Stimulated activated CD4-positive, alpha-beta T cell treated with anti-CD3 and anti-CD28 coated beads, Interleukin-12 subunit alpha, Interleukin-12 subunit beta, amount 100 ng/mL, for 24 hours (primary cell): ENCODE measurements at regions not wholly inside any gene's neighbourhood (a gene's known extent, or its start where the extent isn't known, plus 50 kb on each side); places are given as distances from the start of the nearest gene placed in this dataset.
"Not testable (repeated sequence)": the region's sequence is repeated elsewhere in the genome, so short reads cannot be mapped to it uniquely, and the experiment has no call there.

Experiments used
- DNase-seq, 2 experiments: peaks; one replicate each; pipeline ENCODE4 v3.0.0-alpha.2; 2020; ENCODE audit warnings: low read depth in 2 of 2

GRCh38 chr6:134784336-134784735 lies 165.6 kb downstream of the ALDH8A1 start:
- no peak for DNase-seq

- no peak for DNase-seq
These were observed 171.5 kb downstream of the ALDH8A1 start for GRCh38 chr6:134778431-134778830.

- DNase-seq, result no peak
These were observed 175.7 kb downstream of the ALDH8A1 start for GRCh38 chr6:134774201-134774638.

GRCh38 chr6:134772671-134773360 lies 177.1 kb downstream of the ALDH8A1 start:
- no peak for DNase-seq

GRCh38 chr6:134768931-134769330 lies 181.0 kb downstream of the ALDH8A1 start:
- DNase-seq, result no peak

- no peak for DNase-seq
These were observed 183.4 kb downstream of the ALDH8A1 start for GRCh38 chr6:134766497-134766896.

GRCh38 chr6:134764741-134765140 lies 185.2 kb downstream of the ALDH8A1 start:
- DNase-seq, result no peak

GRCh38 chr6:134763575-134763974 lies 186.3 kb downstream of the ALDH8A1 start:
- not testable (repeated sequence) for DNase-seq

GRCh38 chr6:134758621-134759020 lies 191.3 kb downstream of the ALDH8A1 start:
- DNase-seq, result no peak

- no peak for DNase-seq
These were observed 192.0 kb downstream of the ALDH8A1 start for GRCh38 chr6:134757911-134758361.

- DNase-seq, result no peak
These were observed 193.4 kb downstream of the ALDH8A1 start for GRCh38 chr6:134756374-134757025.

- DNase-seq, result no peak
These were observed 195.7 kb downstream of the ALDH8A1 start for GRCh38 chr6:134754013-134754690.

GRCh38 chr6:134753001-134753400 lies 196.9 kb downstream of the ALDH8A1 start:
- DNase-seq, result no peak

GRCh38 chr6:134752445-134752844 lies 197.5 kb downstream of the ALDH8A1 start:
- DNase-seq, result no peak

GRCh38 chr6:134750669-134751068 lies 199.2 kb downstream of the ALDH8A1 start:
- DNase-seq, result no peak

- DNase-seq, result no peak
These were observed 201.4 kb downstream of the ALDH8A1 start for GRCh38 chr6:134748484-134748883.

- not testable (repeated sequence) for DNase-seq
These were observed 202.7 kb downstream of the ALDH8A1 start for GRCh38 chr6:134747197-134747596.

GRCh38 chr6:134746140-134746539 lies 203.8 kb downstream of the ALDH8A1 start:
- no peak for DNase-seq

- DNase-seq, result not testable (repeated sequence)
These were observed 204.7 kb downstream of the ALDH8A1 start for GRCh38 chr6:134745192-134745591.

- DNase-seq, result no peak
These were observed 205.6 kb downstream of the ALDH8A1 start for GRCh38 chr6:134744301-134744700.

GRCh38 chr6:134741200-134741536 lies 208.7 kb downstream of the ALDH8A1 start:
- DNase-seq, result no peak

- no peak for DNase-seq
These were observed 209.3 kb downstream of the ALDH8A1 start for GRCh38 chr6:134740473-134741199.
